HepG2 (cell line): ENCODE measurements at regions not wholly inside any gene's neighbourhood (a gene's known extent, or its start where the extent isn't known, plus 50 kb on each side); places are given as distances from the start of the nearest gene placed in this dataset.

ENCODE experiments used
- ATAC-seq: fragments of 200-7000 bp; cut with Tn5 transposase; 3 replicates; pipeline ENCODE4 v1.9.1; 2020; ENCODE audit warnings: mild to moderate bottlenecking, moderate library complexity
- BruUV-seq: library from RNA; stranded (reverse); fragments of 400-500 nt; replicated peaks from 2 replicates; lab custom pipeline; 2021; lab: Mats Ljungman, UMichigan
- CTCF ChIA-PET: fragments of 300-600 bp; formaldehyde crosslinking; extraction: SDS; loops from one replicate; lab custom pipeline; 2021; ENCODE audit warnings: low total read pairs, inconsistent platforms, low intra/inter-chr PET ratio; lab: Yijun Ruan, JAX
- POLR2A ChIA-PET: fragments of 350-600 bp; sonication (Branson Sonifier 250); formaldehyde crosslinking; loops from one replicate; lab custom pipeline; 2020; ENCODE audit warnings: antibody characterized with exemption, inconsistent platforms; lab: Yijun Ruan, JAX
- DNase-seq: peaks from one replicate; pipeline ENCODE4 v3.0.0-alpha.2; 2015; ENCODE audit warnings: low spot score
- FAIRE-seq: peaks from 3 replicates; lab custom pipeline; 2011; peaks lifted over from hg19 to GRCh38; lab: Jason Lieb, UNC
- H2AFZ ChIP-seq: one replicate; pipeline ENCODE4 v1.6.1; 2011; ENCODE audit warnings: low read length, inconsistent platforms
- H3K27ac ChIP-seq: fragments of 300-600 bp; 3 replicates; pipeline ENCODE4 v1.8.0; 2011; ENCODE audit warnings: mixed run types, mild to moderate bottlenecking, mixed read lengths, low read length, inconsistent platforms; ENCODE audit not compliant: insufficient read depth; ENCODE audit errors: extremely low read length
- H3K27me3 ChIP-seq, 2 experiments: fragments of 200-600 bp in 1 of 2; 2 replicates in 1 of 2; 3 replicates in 1 of 2; pipeline versions ENCODE4 v1.6.0 to v1.8.0; 2011; ENCODE audit warnings: low read length in 2 of 2, mild to moderate bottlenecking in 2 of 2, moderate library complexity in 2 of 2, inconsistent platforms in 1 of 2; ENCODE audit not compliant: insufficient read depth in 2 of 2, control insufficient read depth in 1 of 2
- H3K36me3 ChIP-seq, 2 experiments: fragments of 200-600 bp in 1 of 2; replicated peaks in 1 of 2; 2 replicates in 1 of 2; 3 replicates in 1 of 2; pipeline versions ENCODE4 v1.5.1 to v1.8.0; 2011; ENCODE audit warnings: low read length in 2 of 2, inconsistent platforms in 1 of 2; ENCODE audit not compliant: insufficient read depth in 2 of 2, control insufficient read depth in 1 of 2
- H3K4me1 ChIP-seq: 2 replicates; pipeline ENCODE4 v1.5.1; 2012; ENCODE audit warnings: low read length, inconsistent platforms; ENCODE audit not compliant: insufficient read depth
- H3K4me2 ChIP-seq: 2 replicates; pipeline ENCODE4 v1.6.0; 2011; ENCODE audit warnings: low read depth, low read length, inconsistent platforms
- H3K4me3 ChIP-seq, 3 experiments: fragments of 200-600 bp in 1 of 3; sonication (generic), shearing (Covaris generic) in 1 of 3; replicated peaks in 1 of 3; 2 replicates each; pipeline ENCODE4 v1.5.1; 2011 to 2016; ENCODE audit warnings: low read length in 3 of 3, inconsistent platforms in 2 of 3, low read depth in 2 of 3, mild to moderate bottlenecking in 2 of 3, control low read depth in 1 of 3, mixed read lengths in 1 of 3; ENCODE audit not compliant: insufficient read depth in 1 of 3
- H3K79me2 ChIP-seq: one replicate; pipeline ENCODE4 v1.6.1; 2011; ENCODE audit warnings: low read length, inconsistent platforms; ENCODE audit not compliant: insufficient read depth
- H3K9ac ChIP-seq: 2 replicates; pipeline ENCODE4 v1.6.0; 2011; ENCODE audit warnings: mild to moderate bottlenecking, low read depth, low read length, inconsistent platforms; ENCODE audit not compliant: insufficient read depth
- H3K9me3 ChIP-seq: 2 replicates; pipeline ENCODE4 v1.5.1; 2012; ENCODE audit warnings: mild to moderate bottlenecking, low read length
- H4K20me1 ChIP-seq: 2 replicates; pipeline ENCODE4 v1.6.0; 2011; ENCODE audit warnings: inconsistent platforms, mild to moderate bottlenecking, low read length, moderate library complexity; ENCODE audit not compliant: insufficient read depth
- AFF4 ChIP-seq: sonication (generic); formaldehyde crosslinking; IDR thresholded peaks from 2 replicates; pipeline ENCODE4 v1.4.0; 2020; ENCODE audit warnings: missing genetic modification reagents
- CHD2 ChIP-seq: IDR thresholded peaks from 2 replicates; pipeline ENCODE4 v1.6.1; 2011; ENCODE audit warnings: low read depth, low read length, improper control_type of control experiment
- CREBL2 ChIP-seq: sonication (generic); formaldehyde crosslinking; IDR thresholded peaks from 2 replicates; pipeline ENCODE4 v1.8.1; 2023; ENCODE audit warnings: missing genetic modification reagents, mild to moderate bottlenecking, borderline replicate concordance
- E2F1 ChIP-seq: sonication (generic); formaldehyde crosslinking; IDR thresholded peaks from 2 replicates; pipeline ENCODE4 v1.5.0; 2020; ENCODE audit warnings: missing genetic modification reagents
- EED ChIP-seq: sonication (generic); formaldehyde crosslinking; IDR thresholded peaks from 2 replicates; pipeline ENCODE4 v1.5.0; 2020; ENCODE audit warnings: mild to moderate bottlenecking, missing genetic modification reagents
- GTF2F1 ChIP-seq: fragments of 150-350 bp; IDR thresholded peaks from 2 replicates; pipeline ENCODE4 v1.6.1; 2014; ENCODE audit warnings: low read length
- KLF15 ChIP-seq: sonication (generic); formaldehyde crosslinking; IDR thresholded peaks from 2 replicates; pipeline ENCODE4 v1.8.1; 2023; ENCODE audit warnings: borderline replicate concordance, mild to moderate bottlenecking, inconsistent platforms, missing genetic modification reagents, mixed read lengths
- KLF9 ChIP-seq: IDR thresholded peaks from 2 replicates; pipeline ENCODE4 v1.6.1; 2016; ENCODE audit warnings: low read depth
- MZF1 ChIP-seq: sonication (generic); formaldehyde crosslinking; IDR thresholded peaks from 2 replicates; pipeline ENCODE4 v1.8.1; 2023; ENCODE audit warnings: mild to moderate bottlenecking, missing genetic modification reagents, borderline replicate concordance
- SYNCRIP ChIP-seq: fragments of 200-400 bp; formaldehyde crosslinking; IDR thresholded peaks from 2 replicates; pipeline ENCODE4 v1.6.1; 2018; ENCODE audit warnings: mild to moderate bottlenecking, low read depth, low read length; ENCODE audit not compliant: insufficient read depth
- TCF7L2 ChIP-seq: IDR thresholded peaks from 2 replicates; pipeline ENCODE4 v1.6.1; 2011; ENCODE audit warnings: mild to moderate bottlenecking, low read depth, low read length, moderate library complexity
- ZNF205 ChIP-seq: IDR thresholded peaks from 2 replicates; pipeline ENCODE4 v1.6.1; 2018; ENCODE audit warnings: missing biosample characterization, missing genetic modification reagents
- ZNF451 ChIP-seq: sonication (generic); formaldehyde crosslinking; IDR thresholded peaks from 2 replicates; pipeline ENCODE4 v1.5.0; 2020; ENCODE audit warnings: mild to moderate bottlenecking, missing genetic modification reagents
- ZSCAN20 ChIP-seq: sonication (generic); formaldehyde crosslinking; IDR thresholded peaks from 2 replicates; pipeline ENCODE4 v1.4.0; 2020; ENCODE audit warnings: missing genetic modification reagents, mild to moderate bottlenecking, borderline replicate concordance
- ZSCAN9 ChIP-seq: IDR thresholded peaks from 2 replicates; pipeline ENCODE4 v1.6.1; 2016; ENCODE audit warnings: borderline replicate concordance
- WGBS: methylation state at CpG from one replicate; pipeline ENCODE4 v1.1.6; 2017; ENCODE audit warnings: low lambda C conversion rate; 5-methylcytosine and 5-hydroxymethylcytosine counted together
- in situ Hi-C: cut with HindIII; loops from 2 replicates; pipeline ENCODE4 v1.10.0; 2017; ENCODE audit warnings: low pct_unique_long_range_greater_than_20kb; ENCODE audit not compliant: extremely low pct_ligation_motif_present
- intact Hi-C: fragments of 100-400 bp; cut with micrococcal nuclease; formaldehyde crosslinking; loops from one replicate; pipeline ENCODE4 v1.10.0; 2022; ENCODE audit not compliant: unreplicated experiment
- TF ChIP-seq, protein P1 (sequence below): sonication (generic); formaldehyde crosslinking; IDR thresholded peaks from 2 replicates; pipeline ENCODE4 v1.8.0; 2023; ENCODE audit warnings: mild to moderate bottlenecking, missing genetic modification reagents

GRCh38 chr1:173353350-173353749 lies 123.8 kb upstream of the PRDX6 start:
- H3K9ac ChIP-seq: no peak overlapping the region
- H3K27ac ChIP-seq: no peak overlapping the region
- no peak overlapping the region for H3K4me2 ChIP-seq
- no peaks in the 10 kb centered on the region for H3K27me3 ChIP-seq
- TF ChIP-seq AFF4 (CRISPR knock-in tag) (no peak), CHD2 (no peak), KLF9 (CRISPR knock-in tag) (no peak), ZSCAN20 (CRISPR knock-in tag) (no peak), GTF2F1 (no peak), CREBL2 (CRISPR knock-in tag) (no peak), KLF15 (no peak), ZSCAN9 (CRISPR knock-in tag) (no peak), E2F1 (CRISPR knock-in tag) (no peak), ZNF205 (CRISPR knock-in tag) (no peak), SYNCRIP (no peak), TCF7L2 (no peak), MZF1 (CRISPR knock-in tag) (no peak), EED (CRISPR knock-in tag) (no peak), ZNF451 (CRISPR knock-in tag) (no peak)
- TF ChIP-seq, protein P1, sequence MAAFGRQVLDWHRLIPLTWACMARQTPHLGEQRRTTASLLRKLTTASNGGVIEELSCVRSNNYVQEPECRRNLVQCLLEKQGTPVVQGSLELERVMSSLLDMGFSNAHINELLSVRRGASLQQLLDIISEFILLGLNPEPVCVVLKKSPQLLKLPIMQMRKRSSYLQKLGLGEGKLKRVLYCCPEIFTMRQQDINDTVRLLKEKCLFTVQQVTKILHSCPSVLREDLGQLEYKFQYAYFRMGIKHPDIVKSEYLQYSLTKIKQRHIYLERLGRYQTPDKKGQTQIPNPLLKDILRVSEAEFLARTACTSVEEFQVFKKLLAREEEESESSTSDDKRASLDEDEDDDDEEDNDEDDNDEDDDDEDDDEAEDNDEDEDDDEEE (CRISPR knock-in tag): no peak
- CTCF ChIA-PET: no interaction called here
- in situ Hi-C loops (no loop called here), intact Hi-C loops (no loop called here)
- POLR2A ChIA-PET: no interaction called here
- no peaks in the 10 kb centered on the region for H4K20me1 ChIP-seq
- H3K4me3 ChIP-seq: no peak overlapping the region
- peaks cover 12% of the 10 kb centered on the region for H3K9me3 ChIP-seq
- FAIRE-seq (no peak), DNase-seq (no peak), ATAC-seq (no peak)
- no peaks in the 10 kb centered on the region for H3K4me1 ChIP-seq
- H2AFZ ChIP-seq: no peak overlapping the region
- BruUV-seq: no TSS peak
- 69% methylated on average over 4 of the region's 4 CpGs for WGBS
- H3K79me2 ChIP-seq: no peaks in the 10 kb centered on the region
- H3K36me3 ChIP-seq: no peaks in the 10 kb centered on the region
